Stimulated activated effector memory CD8-positive, alpha-beta T cell treated with anti-CD3 and anti-CD28 coated beads, Interleukin-12 subunit alpha, Interleukin-12 subunit beta, amount 100 ng/mL, for 72 hours (primary cell): ENCODE measurements at regions not wholly inside any gene's neighbourhood (a gene's known extent, or its start where the extent isn't known, plus 50 kb on each side); places are given as distances from the start of the nearest gene placed in this dataset.

ENCODE experiments used
- ATAC-seq: fragments of 150-1000 bp; cut with Tn5 transposase; 2 replicates; pipeline ENCODE4 v1.10.0; 2021
- DNase-seq, 2 donors: peaks; one replicate each; pipeline ENCODE4 v3.0.0; 2021 to 2022; ENCODE audit warnings: low spot score in 2 of 2
- H3K27ac Mint-ChIP-seq: one replicate; pipeline ENCODE4 v1.8.0; 2022; ENCODE audit warnings: mild to moderate bottlenecking, mixed read lengths
- H3K36me3 Mint-ChIP-seq: one replicate; pipeline ENCODE4 v1.8.0; 2022; ENCODE audit warnings: mild to moderate bottlenecking, mixed read lengths
- H3K4me1 Mint-ChIP-seq: one replicate; pipeline ENCODE4 v1.8.0; 2022; ENCODE audit warnings: mixed read lengths
- H3K4me3 Mint-ChIP-seq: one replicate; pipeline ENCODE4 v1.8.0; 2022; ENCODE audit warnings: mild to moderate bottlenecking, mixed read lengths
- H3K9me3 Mint-ChIP-seq: one replicate; pipeline ENCODE4 v1.8.0; 2022; ENCODE audit warnings: mixed read lengths

GRCh38 chr2:15800495-15801329 lies 139.6 kb upstream of the MYCN start:
- H3K4me3 Mint-ChIP-seq: no peak overlapping the region
- H3K27ac Mint-ChIP-seq: no peak overlapping the region
- ATAC-seq: peak; percentile 5
- no peaks in the 10 kb centered on the region for H3K9me3 Mint-ChIP-seq
- H3K36me3 Mint-ChIP-seq: no peaks in the 10 kb centered on the region
- no peaks in the 10 kb centered on the region for H3K4me1 Mint-ChIP-seq
- DNase-seq: no peak

GRCh38 chr2:15801439-15801838 lies 138.9 kb upstream of the MYCN start:
- H3K4me1 Mint-ChIP-seq: no peaks in the 10 kb centered on the region
- H3K4me3 Mint-ChIP-seq: no peak overlapping the region
- H3K36me3 Mint-ChIP-seq: no peaks in the 10 kb centered on the region
- ATAC-seq (no peak), DNase-seq (no peak)
- H3K27ac Mint-ChIP-seq: no peak overlapping the region
- no peaks in the 10 kb centered on the region for H3K9me3 Mint-ChIP-seq

- no peak overlapping the region for H3K27ac Mint-ChIP-seq
- no peaks in the 10 kb centered on the region for H3K4me1 Mint-ChIP-seq
- ATAC-seq (no peak), DNase-seq (no peak)
- H3K4me3 Mint-ChIP-seq: no peak overlapping the region
- no peaks in the 10 kb centered on the region for H3K36me3 Mint-ChIP-seq
- no peaks in the 10 kb centered on the region for H3K9me3 Mint-ChIP-seq
These were observed 138.4 kb upstream of the MYCN start for GRCh38 chr2:15801904-15802303.

- H3K4me1 Mint-ChIP-seq: no peaks in the 10 kb centered on the region
- H3K27ac Mint-ChIP-seq: no peak overlapping the region
- no peak for DNase-seq
- no peak overlapping the region for H3K4me3 Mint-ChIP-seq
- ATAC-seq: no peak
- H3K9me3 Mint-ChIP-seq: no peaks in the 10 kb centered on the region
- no peaks in the 10 kb centered on the region for H3K36me3 Mint-ChIP-seq
These were observed 137.4 kb upstream of the MYCN start for GRCh38 chr2:15802657-15803542.

GRCh38 chr2:15803543-15804245 lies 136.7 kb upstream of the MYCN start:
- ATAC-seq (no peak), DNase-seq (no peak)
- Mint-ChIP-seq H3K4me3 (no peak overlapping the region), H3K4me1 (no peaks in the 10 kb centered on the region), H3K36me3 (no peaks in the 10 kb centered on the region), H3K9me3 (no peaks in the 10 kb centered on the region), H3K27ac (no peak overlapping the region)

GRCh38 chr2:15804246-15804619 lies 136.1 kb upstream of the MYCN start:
- H3K9me3 Mint-ChIP-seq: no peaks in the 10 kb centered on the region
- no peak for DNase-seq
- H3K4me1 Mint-ChIP-seq: no peaks in the 10 kb centered on the region
- no peaks in the 10 kb centered on the region for H3K36me3 Mint-ChIP-seq
- no peak overlapping the region for H3K27ac Mint-ChIP-seq
- no peak overlapping the region for H3K4me3 Mint-ChIP-seq
- ATAC-seq: no peak

- DNase-seq (no peak), ATAC-seq (no peak)
- H3K36me3 Mint-ChIP-seq: no peaks in the 10 kb centered on the region
- H3K27ac Mint-ChIP-seq: no peak overlapping the region
- H3K4me3 Mint-ChIP-seq: no peak overlapping the region
- no peaks in the 10 kb centered on the region for H3K9me3 Mint-ChIP-seq
- no peaks in the 10 kb centered on the region for H3K4me1 Mint-ChIP-seq
These were observed 135.7 kb upstream of the MYCN start for GRCh38 chr2:15804691-15805090.

- ATAC-seq (no peak), DNase-seq (no peak)
- Mint-ChIP-seq H3K4me1 (no peaks in the 10 kb centered on the region), H3K4me3 (no peak overlapping the region), H3K9me3 (no peaks in the 10 kb centered on the region), H3K36me3 (no peaks in the 10 kb centered on the region), H3K27ac (no peak overlapping the region)
These were observed 135.1 kb upstream of the MYCN start for GRCh38 chr2:15805206-15805605.

GRCh38 chr2:15805772-15806171 lies 134.6 kb upstream of the MYCN start:
- Mint-ChIP-seq H3K27ac (no peak overlapping the region), H3K4me1 (no peaks in the 10 kb centered on the region), H3K36me3 (no peaks in the 10 kb centered on the region), H3K9me3 (no peaks in the 10 kb centered on the region), H3K4me3 (no peak overlapping the region)
- no peak for ATAC-seq
- no peak for DNase-seq

- no peaks in the 10 kb centered on the region for H3K4me1 Mint-ChIP-seq
- H3K27ac Mint-ChIP-seq: no peak overlapping the region
- H3K4me3 Mint-ChIP-seq: no peak overlapping the region
- ATAC-seq (no peak), DNase-seq (no peak)
- no peaks in the 10 kb centered on the region for H3K9me3 Mint-ChIP-seq
- no peaks in the 10 kb centered on the region for H3K36me3 Mint-ChIP-seq
These were observed 133.4 kb upstream of the MYCN start for GRCh38 chr2:15806801-15807417.

GRCh38 chr2:15807418-15808203 lies 132.7 kb upstream of the MYCN start:
- Mint-ChIP-seq H3K27ac (no peak overlapping the region), H3K4me3 (no peak overlapping the region), H3K4me1 (no peaks in the 10 kb centered on the region), H3K36me3 (no peaks in the 10 kb centered on the region), H3K9me3 (no peaks in the 10 kb centered on the region)
- DNase-seq (no peak), ATAC-seq (no peak)

GRCh38 chr2:15808204-15808910 lies 132.0 kb upstream of the MYCN start:
- ATAC-seq (no peak), DNase-seq (no peak)
- H3K9me3 Mint-ChIP-seq: no peaks in the 10 kb centered on the region
- no peaks in the 10 kb centered on the region for H3K36me3 Mint-ChIP-seq
- H3K4me3 Mint-ChIP-seq: no peak overlapping the region
- no peaks in the 10 kb centered on the region for H3K4me1 Mint-ChIP-seq
- H3K27ac Mint-ChIP-seq: no peak overlapping the region

- DNase-seq (no peak), ATAC-seq (no peak)
- Mint-ChIP-seq H3K27ac (no peak overlapping the region), H3K4me3 (no peak overlapping the region), H3K9me3 (no peaks in the 10 kb centered on the region), H3K4me1 (no peaks in the 10 kb centered on the region), H3K36me3 (no peaks in the 10 kb centered on the region)
These were observed 131.4 kb upstream of the MYCN start for GRCh38 chr2:15808944-15809343.

GRCh38 chr2:15809404-15809803 lies 130.9 kb upstream of the MYCN start:
- no peak overlapping the region for H3K4me3 Mint-ChIP-seq
- ATAC-seq (no peak), DNase-seq (no peak)
- no peaks in the 10 kb centered on the region for H3K36me3 Mint-ChIP-seq
- H3K4me1 Mint-ChIP-seq: no peaks in the 10 kb centered on the region
- no peak overlapping the region for H3K27ac Mint-ChIP-seq
- no peaks in the 10 kb centered on the region for H3K9me3 Mint-ChIP-seq
